ENCODE measurements at regions not wholly inside any gene's neighbourhood (a gene's known extent, or its start where the extent isn't known, plus 50 kb on each side); places are given as distances from the start of the nearest gene placed in this dataset.

DNA sequence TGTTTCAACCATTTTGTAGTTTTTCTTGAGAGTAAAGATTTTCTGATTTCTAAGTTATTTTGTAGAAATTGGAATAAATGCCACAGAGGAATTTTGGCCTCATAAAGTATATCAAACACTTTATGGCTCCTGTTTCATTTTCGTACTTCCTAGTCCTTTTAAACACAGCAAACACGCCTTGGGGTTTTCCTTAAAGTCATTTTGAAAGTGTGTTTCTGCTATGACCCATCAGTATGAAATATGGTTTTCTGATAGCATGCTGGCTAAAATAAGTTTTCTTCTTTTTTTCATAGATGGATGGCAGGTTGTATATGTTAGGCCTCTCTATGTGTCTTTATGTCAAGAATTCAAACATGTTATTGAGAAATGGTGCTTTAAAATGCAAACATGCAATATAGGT is 940.1 kb upstream of the TMPRSS15 start:
- intact Hi-C loops (cut with DNase I; ENCODE audit: low total_unique reads) = no loop called here
- Histone ChIP-seq H3K4me1 (no peaks in the 10 kb centered on the region), H3K27ac (no peak overlapping the region), H3K27me3 (replicated peaks in 1 of 7) (no peaks in the 10 kb centered on the region), H3K36me3 (no peaks in the 10 kb centered on the region), H3K9me3 (peaks cover 0 to 5% (median 0%) of the 10 kb centered on the region in 8 donors), H3K4me3 (no peak overlapping the region)
- WGBS, 5 donors = 41 to 55% (median 49%) methylated on average over 2 of the region's 2 CpGs
- no peak for DNase-seq
- no peak for TF ChIP-seq POLR2AphosphoS5 (IDR thresholded peaks at IDR 0.05)
- TF ChIP-seq, protein P1, sequence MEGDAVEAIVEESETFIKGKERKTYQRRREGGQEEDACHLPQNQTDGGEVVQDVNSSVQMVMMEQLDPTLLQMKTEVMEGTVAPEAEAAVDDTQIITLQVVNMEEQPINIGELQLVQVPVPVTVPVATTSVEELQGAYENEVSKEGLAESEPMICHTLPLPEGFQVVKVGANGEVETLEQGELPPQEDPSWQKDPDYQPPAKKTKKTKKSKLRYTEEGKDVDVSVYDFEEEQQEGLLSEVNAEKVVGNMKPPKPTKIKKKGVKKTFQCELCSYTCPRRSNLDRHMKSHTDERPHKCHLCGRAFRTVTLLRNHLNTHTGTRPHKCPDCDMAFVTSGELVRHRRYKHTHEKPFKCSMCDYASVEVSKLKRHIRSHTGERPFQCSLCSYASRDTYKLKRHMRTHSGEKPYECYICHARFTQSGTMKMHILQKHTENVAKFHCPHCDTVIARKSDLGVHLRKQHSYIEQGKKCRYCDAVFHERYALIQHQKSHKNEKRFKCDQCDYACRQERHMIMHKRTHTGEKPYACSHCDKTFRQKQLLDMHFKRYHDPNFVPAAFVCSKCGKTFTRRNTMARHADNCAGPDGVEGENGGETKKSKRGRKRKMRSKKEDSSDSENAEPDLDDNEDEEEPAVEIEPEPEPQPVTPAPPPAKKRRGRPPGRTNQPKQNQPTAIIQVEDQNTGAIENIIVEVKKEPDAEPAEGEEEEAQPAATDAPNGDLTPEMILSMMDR (IDR thresholded peaks at IDR 0.05 in 8 of 11, conservative IDR thresholded peaks at IDR 0.05 in 3 of 11) = no peak
- no peak for TF ChIP-seq POLR2A (IDR thresholded peaks at IDR 0.05)

DNA sequence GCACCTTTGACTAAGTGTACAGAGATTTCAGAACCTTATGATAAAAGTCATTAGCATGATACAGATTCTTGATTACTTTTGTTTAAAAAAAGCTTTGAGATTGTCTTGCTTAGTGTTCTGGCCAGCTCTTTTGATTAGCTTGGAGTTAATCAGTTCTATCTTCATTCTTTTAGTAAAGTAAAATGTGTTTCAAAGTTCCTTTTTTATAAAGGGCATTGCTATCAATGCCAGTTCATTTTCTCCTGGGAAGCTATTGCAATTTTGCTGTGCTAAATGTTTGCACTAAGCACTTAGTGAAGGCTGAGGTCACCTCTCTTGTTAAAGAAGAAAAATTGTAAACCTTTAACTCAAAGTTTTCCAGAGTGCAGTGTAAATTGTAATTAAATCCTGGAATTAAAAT is 946.7 kb upstream of the TMPRSS15 start:
- no peaks in the 10 kb centered on the region for H3K4me1 ChIP-seq
- no peaks in the 10 kb centered on the region for H3K9me3 ChIP-seq
- H3K27ac ChIP-seq = no peak overlapping the region
- no peaks in the 10 kb centered on the region for H3K36me3 ChIP-seq
- no peak overlapping the region for H3K4me3 ChIP-seq
- H3K27me3 ChIP-seq (replicated peaks in 1 of 7) = no peaks in the 10 kb centered on the region
- TF ChIP-seq POLR2AphosphoS5 (IDR thresholded peaks at IDR 0.05) (no peak), POLR2A (IDR thresholded peaks at IDR 0.05) (no peak)
- TF ChIP-seq, protein P1 (IDR thresholded peaks at IDR 0.05 in 8 of 11, conservative IDR thresholded peaks at IDR 0.05 in 3 of 11) = no peak
- no peak for DNase-seq
- intact Hi-C loops (cut with DNase I; ENCODE audit: low total_unique reads) = no loop called here

DNA sequence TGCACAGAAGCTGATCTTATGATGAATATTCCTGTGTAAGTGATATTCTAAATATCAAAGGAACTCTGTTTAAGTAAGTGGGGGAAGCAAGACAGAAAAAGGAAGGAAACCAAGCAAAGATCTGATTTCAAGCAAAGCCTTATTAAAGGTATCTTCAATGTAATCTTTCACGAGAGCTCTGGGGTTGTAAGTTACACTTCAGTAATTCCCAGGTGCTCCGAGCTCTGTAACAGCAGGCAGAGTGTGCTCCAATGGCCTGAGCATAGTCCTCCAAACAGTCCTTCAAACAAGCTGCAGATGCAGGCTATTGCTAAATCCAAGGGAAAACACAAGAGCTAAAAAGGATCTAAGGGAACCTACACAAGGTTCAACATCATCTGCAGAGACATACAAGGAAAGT is 949.7 kb upstream of the TMPRSS15 start:
- 15 to 38% (median 27%) methylated on average over 2 of the region's 2 CpGs for WGBS, 5 donors
- intact Hi-C loops (cut with DNase I; ENCODE audit: low total_unique reads) = no loop called here
- no peak overlapping the region for H3K4me3 ChIP-seq
- DNase-seq = no peak
- no peaks in the 10 kb centered on the region for H3K4me1 ChIP-seq
- H3K36me3 ChIP-seq = no peaks in the 10 kb centered on the region
- TF ChIP-seq POLR2AphosphoS5 (IDR thresholded peaks at IDR 0.05) (no peak), POLR2A (IDR thresholded peaks at IDR 0.05) (no peak)
- TF ChIP-seq, protein P1 (IDR thresholded peaks at IDR 0.05 in 8 of 11, conservative IDR thresholded peaks at IDR 0.05 in 3 of 11) = no peak
- no peaks in the 10 kb centered on the region for H3K9me3 ChIP-seq
- no peaks in the 10 kb centered on the region for H3K27me3 ChIP-seq (replicated peaks in 1 of 7)
- no peak overlapping the region for H3K27ac ChIP-seq

DNA sequence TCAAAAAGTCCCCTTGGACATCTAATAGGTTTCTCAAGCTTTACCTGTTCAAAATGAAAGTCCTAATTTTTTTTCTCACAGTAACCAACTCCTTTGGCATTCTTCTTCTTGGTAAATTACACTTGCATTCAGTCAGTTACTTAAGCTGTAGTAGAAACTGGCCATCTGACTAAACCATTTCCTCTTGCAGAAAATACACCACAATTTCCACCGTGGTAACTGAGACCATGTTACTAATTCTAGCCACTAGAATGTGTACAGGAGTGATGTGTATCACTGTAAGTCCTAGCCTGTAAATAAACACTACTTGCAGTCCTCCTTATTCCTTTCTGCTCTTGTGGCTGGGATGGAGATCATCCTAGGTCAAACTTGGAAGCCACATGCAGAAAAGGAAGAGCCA is 965.4 kb upstream of the TMPRSS15 start:
- no peaks in the 10 kb centered on the region for H3K27me3 ChIP-seq (replicated peaks in 1 of 7)
- H3K36me3 ChIP-seq = no peaks in the 10 kb centered on the region
- no peak overlapping the region for H3K4me3 ChIP-seq
- H3K4me1 ChIP-seq = no peaks in the 10 kb centered on the region
- WGBS, 5 donors = 6 to 17% (median 11%) methylated on average over 1 of the region's 1 CpG
- no peak for TF ChIP-seq POLR2A (IDR thresholded peaks at IDR 0.05)
- no peak overlapping the region for H3K27ac ChIP-seq
- intact Hi-C loops (cut with DNase I; ENCODE audit: low total_unique reads) = no loop called here
- no peaks in the 10 kb centered on the region for H3K9me3 ChIP-seq
- no peak for DNase-seq

DNA sequence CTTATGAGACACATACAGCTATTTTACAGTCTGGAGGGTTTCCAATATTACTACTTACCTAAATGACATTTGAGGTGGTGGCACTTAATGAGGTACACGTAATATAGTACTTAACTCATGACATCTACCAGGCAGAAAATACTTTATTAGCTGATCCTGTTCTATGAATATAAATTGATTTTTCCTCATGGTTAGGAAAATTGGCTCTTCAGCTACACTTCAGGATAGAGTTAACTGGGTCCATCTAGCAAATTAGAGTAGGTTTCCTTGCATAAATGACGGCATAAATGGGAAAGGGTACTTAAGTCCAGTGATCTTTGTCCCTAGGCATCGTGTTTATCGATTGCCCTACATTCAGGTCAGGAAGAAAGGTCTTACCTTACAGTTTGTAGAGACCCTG is 988.8 kb upstream of the TMPRSS15 start:
- no peaks in the 10 kb centered on the region for H3K36me3 ChIP-seq
- H3K27ac ChIP-seq = no peak overlapping the region
- no peak overlapping the region for H3K4me3 ChIP-seq
- H3K4me1 ChIP-seq = no peaks in the 10 kb centered on the region
- H3K27me3 ChIP-seq (replicated peaks in 1 of 7) = no peaks in the 10 kb centered on the region
- no peak for TF ChIP-seq POLR2A (IDR thresholded peaks at IDR 0.05)
- no peak for TF ChIP-seq POLR2AphosphoS5 (IDR thresholded peaks at IDR 0.05)
- TF ChIP-seq, protein P1 (IDR thresholded peaks at IDR 0.05 in 8 of 11, conservative IDR thresholded peaks at IDR 0.05 in 3 of 11) = no peak
- 52 to 74% (median 56%) methylated on average over 4 of the region's 4 CpGs for WGBS, 5 donors
- intact Hi-C loops (cut with DNase I; ENCODE audit: low total_unique reads) = no loop called here
- no peak for DNase-seq
- peaks cover 0 to 6% (median 0%) of the 10 kb centered on the region in 8 donors for H3K9me3 ChIP-seq
